Panc1 (cell line): ENCODE measurements at regions not wholly inside any gene's neighbourhood (a gene's known extent, or its start where the extent isn't known, plus 50 kb on each side); places are given as distances from the start of the nearest gene placed in this dataset.

Experiments used
- ATAC-seq: fragments of 200-7000 bp; cut with Tn5 transposase; 2 replicates; pipeline ENCODE4 v1.9.1; 2020; ENCODE audit warnings: mild to moderate bottlenecking, moderate library complexity
- BruUV-seq: library from RNA; stranded (reverse); fragments of 400-500 nt; replicated peaks from 2 replicates; lab custom pipeline; 2021; lab: Mats Ljungman, UMichigan
- CTCF ChIA-PET: fragments of 300-600 bp; sonication (Branson Sonifier 250); formaldehyde crosslinking; loops from one replicate; lab custom pipeline; 2022; ENCODE audit warnings: antibody characterized with exemption; lab: Charles Lee
- POLR2A ChIA-PET: fragments of 300-600 bp; sonication (Branson Sonifier 250); formaldehyde crosslinking; loops from one replicate; lab custom pipeline; 2022; ENCODE audit warnings: antibody characterized with exemption; lab: Charles Lee
- DNase-seq: peaks from one replicate; pipeline ENCODE4 v3.0.0-alpha.2; 2010; ENCODE audit warnings: low read depth, low spot score
- H3K27ac ChIP-seq: 2 replicates; pipeline ENCODE4 v1.5.1; 2011; ENCODE audit warnings: mild to moderate bottlenecking, low read length, inconsistent platforms
- H3K27me3 ChIP-seq: fragments of 200-500 bp; sonication (Bioruptor generic); 2 replicates; pipeline ENCODE4 v1.6.0; 2014; ENCODE audit warnings: low read length, inconsistent platforms; ENCODE audit not compliant: control insufficient read depth, insufficient read depth
- H3K36me3 ChIP-seq: fragments of 200-500 bp; sonication (Bioruptor generic); 2 replicates; pipeline ENCODE4 v1.5.1; 2014; ENCODE audit warnings: inconsistent platforms, mild to moderate bottlenecking, low read length, moderate library complexity; ENCODE audit not compliant: control insufficient read depth, insufficient read depth
- H3K4me1 ChIP-seq: 2 replicates; pipeline ENCODE4 v1.5.1; 2011; ENCODE audit warnings: inconsistent platforms, mild to moderate bottlenecking, low read length, moderate library complexity; ENCODE audit not compliant: control insufficient read depth, insufficient read depth
- H3K4me3 ChIP-seq, 2 experiments: 2 replicates each; pipeline ENCODE4 v1.5.1; 2011 to 2012; ENCODE audit warnings: low read depth in 2 of 2, low read length in 2 of 2, mild to moderate bottlenecking in 2 of 2, inconsistent platforms in 1 of 2, moderate library complexity in 1 of 2
- H3K9me3 ChIP-seq: fragments of 200-500 bp; sonication (Bioruptor generic); 2 replicates; pipeline ENCODE4 v1.5.1; 2014; ENCODE audit warnings: low read depth, mild to moderate bottlenecking, inconsistent platforms, low read length, moderate library complexity; ENCODE audit not compliant: control insufficient read depth, insufficient read depth
- POLR2AphosphoS5 ChIP-seq: IDR thresholded peaks from 2 replicates; pipeline ENCODE4 v1.6.1; 2012; ENCODE audit warnings: mild to moderate bottlenecking, low read depth, low read length, moderate library complexity
- SIN3A ChIP-seq: IDR thresholded peaks from 2 replicates; pipeline ENCODE4 v1.6.1; 2012; ENCODE audit warnings: low read depth, mild to moderate bottlenecking, low read length, moderate library complexity, borderline replicate concordance; ENCODE audit not compliant: insufficient read depth
- TCF7L2 ChIP-seq: IDR thresholded peaks from 2 replicates; pipeline ENCODE4 v1.6.1; 2011; ENCODE audit warnings: mild to moderate bottlenecking, low read depth, low read length, inconsistent platforms
- in situ Hi-C: cut with HindIII; loops from 2 replicates; pipeline ENCODE4 v1.10.0; 2016; ENCODE audit warnings: low sequenced_read_pairs, low pct_unique_long_range_greater_than_20kb
- intact Hi-C: fragments of 100-400 bp; cut with micrococcal nuclease; formaldehyde crosslinking; loops from one replicate; pipeline ENCODE4 v1.10.0; 2022; ENCODE audit not compliant: unreplicated experiment
- TF ChIP-seq, protein P1 (sequence below), 2 experiments: IDR thresholded peaks; 2 replicates each; pipeline ENCODE4 v1.6.1; 2011 to 2012; ENCODE audit warnings: low read depth in 2 of 2, control low read depth in 1 of 2, low read length in 1 of 2, mild to moderate bottlenecking in 1 of 2, moderate library complexity in 1 of 2; ENCODE audit not compliant: insufficient read depth in 1 of 2
- TF ChIP-seq, protein P2 (sequence below): fragments of 450-650 bp; IDR thresholded peaks from 2 replicates; pipeline ENCODE4 v1.5.1; 2017; ENCODE audit warnings: mild to moderate bottlenecking

DNA sequence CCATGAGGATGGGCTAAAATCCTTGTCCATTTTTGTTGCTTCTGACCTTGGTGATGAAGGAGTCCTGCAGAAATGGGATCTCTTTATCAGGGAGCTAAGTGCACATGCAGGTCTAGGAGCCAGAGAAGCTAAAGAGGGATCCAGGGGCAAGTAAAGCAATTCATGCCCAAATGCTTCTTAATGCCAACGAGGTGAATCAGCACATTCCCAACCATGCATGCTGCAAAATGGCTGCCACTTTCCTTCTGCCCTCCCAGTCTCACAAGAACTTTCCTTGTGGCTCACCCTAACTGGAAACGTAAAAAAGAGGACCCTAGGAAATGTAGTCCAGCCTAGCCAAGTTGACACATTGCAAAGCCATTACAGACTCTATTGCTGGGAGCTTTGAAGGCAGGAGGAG, 298.4 kb downstream of the MAFB start:
- no peak for ATAC-seq
- intact Hi-C loops (no loop called here), in situ Hi-C loops (no loop called here)
- TF ChIP-seq, protein P1, sequence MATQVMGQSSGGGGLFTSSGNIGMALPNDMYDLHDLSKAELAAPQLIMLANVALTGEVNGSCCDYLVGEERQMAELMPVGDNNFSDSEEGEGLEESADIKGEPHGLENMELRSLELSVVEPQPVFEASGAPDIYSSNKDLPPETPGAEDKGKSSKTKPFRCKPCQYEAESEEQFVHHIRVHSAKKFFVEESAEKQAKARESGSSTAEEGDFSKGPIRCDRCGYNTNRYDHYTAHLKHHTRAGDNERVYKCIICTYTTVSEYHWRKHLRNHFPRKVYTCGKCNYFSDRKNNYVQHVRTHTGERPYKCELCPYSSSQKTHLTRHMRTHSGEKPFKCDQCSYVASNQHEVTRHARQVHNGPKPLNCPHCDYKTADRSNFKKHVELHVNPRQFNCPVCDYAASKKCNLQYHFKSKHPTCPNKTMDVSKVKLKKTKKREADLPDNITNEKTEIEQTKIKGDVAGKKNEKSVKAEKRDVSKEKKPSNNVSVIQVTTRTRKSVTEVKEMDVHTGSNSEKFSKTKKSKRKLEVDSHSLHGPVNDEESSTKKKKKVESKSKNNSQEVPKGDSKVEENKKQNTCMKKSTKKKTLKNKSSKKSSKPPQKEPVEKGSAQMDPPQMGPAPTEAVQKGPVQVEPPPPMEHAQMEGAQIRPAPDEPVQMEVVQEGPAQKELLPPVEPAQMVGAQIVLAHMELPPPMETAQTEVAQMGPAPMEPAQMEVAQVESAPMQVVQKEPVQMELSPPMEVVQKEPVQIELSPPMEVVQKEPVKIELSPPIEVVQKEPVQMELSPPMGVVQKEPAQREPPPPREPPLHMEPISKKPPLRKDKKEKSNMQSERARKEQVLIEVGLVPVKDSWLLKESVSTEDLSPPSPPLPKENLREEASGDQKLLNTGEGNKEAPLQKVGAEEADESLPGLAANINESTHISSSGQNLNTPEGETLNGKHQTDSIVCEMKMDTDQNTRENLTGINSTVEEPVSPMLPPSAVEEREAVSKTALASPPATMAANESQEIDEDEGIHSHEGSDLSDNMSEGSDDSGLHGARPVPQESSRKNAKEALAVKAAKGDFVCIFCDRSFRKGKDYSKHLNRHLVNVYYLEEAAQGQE (IDR thresholded peaks at IDR 0.05; ENCODE audit: insufficient read depth in 1 of 2, low read depth in 2 of 2, low read length in 1 of 2) = no peak
- no peak for TF ChIP-seq SIN3A
- no peak for TF ChIP-seq TCF7L2
- no peak for TF ChIP-seq POLR2AphosphoS5
- TF ChIP-seq, protein P2, sequence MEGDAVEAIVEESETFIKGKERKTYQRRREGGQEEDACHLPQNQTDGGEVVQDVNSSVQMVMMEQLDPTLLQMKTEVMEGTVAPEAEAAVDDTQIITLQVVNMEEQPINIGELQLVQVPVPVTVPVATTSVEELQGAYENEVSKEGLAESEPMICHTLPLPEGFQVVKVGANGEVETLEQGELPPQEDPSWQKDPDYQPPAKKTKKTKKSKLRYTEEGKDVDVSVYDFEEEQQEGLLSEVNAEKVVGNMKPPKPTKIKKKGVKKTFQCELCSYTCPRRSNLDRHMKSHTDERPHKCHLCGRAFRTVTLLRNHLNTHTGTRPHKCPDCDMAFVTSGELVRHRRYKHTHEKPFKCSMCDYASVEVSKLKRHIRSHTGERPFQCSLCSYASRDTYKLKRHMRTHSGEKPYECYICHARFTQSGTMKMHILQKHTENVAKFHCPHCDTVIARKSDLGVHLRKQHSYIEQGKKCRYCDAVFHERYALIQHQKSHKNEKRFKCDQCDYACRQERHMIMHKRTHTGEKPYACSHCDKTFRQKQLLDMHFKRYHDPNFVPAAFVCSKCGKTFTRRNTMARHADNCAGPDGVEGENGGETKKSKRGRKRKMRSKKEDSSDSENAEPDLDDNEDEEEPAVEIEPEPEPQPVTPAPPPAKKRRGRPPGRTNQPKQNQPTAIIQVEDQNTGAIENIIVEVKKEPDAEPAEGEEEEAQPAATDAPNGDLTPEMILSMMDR = no peak
- Histone ChIP-seq H3K9me3 (no peaks in the 10 kb centered on the region), H3K36me3 (no peaks in the 10 kb centered on the region), H3K27ac (no peak overlapping the region), H3K4me1 (no peaks in the 10 kb centered on the region), H3K27me3 (no peaks in the 10 kb centered on the region), H3K4me3 (no peak overlapping the region)
- no peak for DNase-seq
- no TSS peak for BruUV-seq
- ChIA-PET CTCF (no interaction called here), POLR2A (no interaction called here)

DNA sequence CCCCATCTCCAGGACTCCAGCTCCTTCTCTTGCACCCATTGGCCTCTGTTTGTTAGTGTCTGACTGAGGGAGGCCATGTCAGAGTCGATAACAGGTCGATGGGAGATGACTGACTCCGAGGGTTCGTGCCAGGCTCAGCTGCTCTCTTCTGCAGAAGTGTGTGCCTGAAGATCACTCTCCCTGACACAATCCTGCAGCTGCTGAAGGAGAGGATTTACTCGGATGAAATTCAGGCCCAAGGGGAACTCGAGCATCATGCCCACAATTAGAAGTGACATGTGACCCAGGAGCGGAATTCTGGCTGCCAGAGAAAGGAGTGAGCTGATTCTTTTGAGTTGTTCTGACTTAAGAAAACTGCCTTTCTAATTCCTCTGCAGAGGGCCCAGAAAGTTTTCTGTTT, 318.2 kb downstream of the MAFB start:
- H3K27ac ChIP-seq = no peak overlapping the region
- no peak for DNase-seq
- intact Hi-C loops = no loop called here
- H3K9me3 ChIP-seq = peaks cover 10% of the 10 kb centered on the region; the same call in 1 of the 2 replicates
- no peak overlapping the region for H3K4me3 ChIP-seq
- TF ChIP-seq, protein P1 (IDR thresholded peaks at IDR 0.05; ENCODE audit: insufficient read depth in 1 of 2, low read depth in 2 of 2, low read length in 1 of 2) = no peak
- no peak for TF ChIP-seq SIN3A
- TF ChIP-seq, protein P2 = no peak
- no peak for TF ChIP-seq TCF7L2
- no peak for TF ChIP-seq POLR2AphosphoS5
- no peaks in the 10 kb centered on the region for H3K36me3 ChIP-seq
- ChIA-PET CTCF (no interaction called here), POLR2A (no interaction called here)
- no peaks in the 10 kb centered on the region for H3K4me1 ChIP-seq
- no TSS peak for BruUV-seq
- in situ Hi-C loops = no loop called here
- ATAC-seq = no peak
- H3K27me3 ChIP-seq = no peaks in the 10 kb centered on the region
